NCI-H1436 (cell line): ENCODE measurements at regions not wholly inside any gene's neighbourhood (a gene's known extent, or its start where the extent isn't known, plus 50 kb on each side); places are given as distances from the start of the nearest gene placed in this dataset.

ENCODE experiments used
- DNase-seq: peaks from one replicate; lab custom pipeline; 2025; lab: John Stamatoyannopoulos, UW

DNA sequence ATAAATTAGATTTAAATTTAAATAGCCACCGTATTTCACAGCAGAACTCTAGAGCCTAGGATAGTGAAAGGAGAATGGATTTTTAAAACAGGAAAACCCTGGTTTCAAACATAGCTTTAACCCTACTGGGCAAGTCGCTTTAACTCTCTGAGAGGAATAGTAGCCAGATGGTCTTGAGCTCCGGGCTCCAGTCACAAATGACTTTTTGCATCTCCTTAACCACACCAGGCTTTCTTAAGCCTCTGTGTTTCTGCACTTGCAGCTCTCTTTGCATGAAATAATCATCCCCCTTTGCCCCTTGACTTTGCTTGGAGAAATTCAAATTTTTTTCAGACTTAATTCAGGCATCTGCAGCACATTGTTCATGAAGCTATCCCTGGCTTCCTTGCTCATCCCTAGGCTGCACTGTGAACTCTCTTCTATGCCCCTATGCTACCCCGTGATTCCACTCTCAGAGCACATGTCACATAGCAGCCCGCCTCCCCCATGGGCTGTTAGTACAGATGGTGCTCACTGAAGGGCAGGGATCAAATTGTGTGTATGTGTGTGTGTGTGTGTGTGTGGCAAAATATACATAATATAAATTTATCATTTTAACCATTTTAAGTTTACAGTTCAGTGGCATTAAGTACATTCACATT is 68.8 kb upstream of the DAB1 start:
- no peak for DNase-seq

DNA sequence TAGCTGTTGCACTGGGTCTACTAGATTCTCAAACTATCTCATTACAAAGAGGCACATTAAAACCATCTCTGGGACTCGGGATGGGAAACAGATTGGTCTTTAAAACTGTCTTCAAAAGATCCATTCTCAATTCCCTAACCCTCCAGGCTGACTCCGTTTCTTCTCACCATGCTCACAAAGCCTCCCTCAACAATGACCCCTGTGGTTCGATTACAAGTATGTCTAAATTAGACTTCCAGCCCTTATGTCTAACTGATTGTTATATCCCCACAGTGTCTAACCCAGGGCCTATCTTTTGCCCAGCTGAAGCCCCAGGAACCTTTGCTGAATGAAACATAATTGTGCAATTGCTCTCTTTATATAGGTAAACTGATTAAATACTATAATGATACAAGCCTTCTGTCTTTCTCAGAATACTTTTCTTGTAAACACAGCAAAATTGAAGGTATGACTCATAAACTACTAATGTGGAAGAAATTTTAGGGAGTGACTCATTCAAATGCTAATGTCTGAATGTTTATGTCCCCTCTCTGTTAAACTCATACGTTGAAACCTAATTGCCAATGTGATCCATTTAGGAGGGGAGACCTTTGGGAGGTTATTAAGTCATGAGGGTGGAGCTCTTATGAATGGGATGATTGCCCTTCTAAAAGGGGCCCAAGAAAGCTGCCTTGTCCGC is 65.6 kb upstream of the DAB1 start:
- peak; percentile 68 for DNase-seq

DNA sequence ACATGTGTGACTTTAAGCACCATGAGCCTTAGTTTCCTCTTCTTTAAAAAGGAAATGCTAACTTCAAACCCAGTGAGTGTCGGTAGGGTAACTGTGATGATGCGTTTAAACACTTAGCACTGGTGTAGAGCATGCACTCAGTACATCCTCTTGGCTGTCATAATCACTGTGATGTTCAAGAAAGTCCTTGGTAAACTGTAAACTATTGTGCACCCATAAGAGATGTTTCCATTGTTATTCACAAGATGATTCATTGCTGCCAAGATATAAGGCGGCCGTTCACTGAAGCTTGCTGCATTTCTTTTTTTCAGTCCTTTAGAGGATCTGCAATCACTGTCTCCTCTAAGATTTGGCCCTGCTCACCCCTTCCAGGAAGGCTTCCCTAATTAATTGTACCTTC is 61.8 kb upstream of the DAB1 start:
- no peak for DNase-seq

DNA sequence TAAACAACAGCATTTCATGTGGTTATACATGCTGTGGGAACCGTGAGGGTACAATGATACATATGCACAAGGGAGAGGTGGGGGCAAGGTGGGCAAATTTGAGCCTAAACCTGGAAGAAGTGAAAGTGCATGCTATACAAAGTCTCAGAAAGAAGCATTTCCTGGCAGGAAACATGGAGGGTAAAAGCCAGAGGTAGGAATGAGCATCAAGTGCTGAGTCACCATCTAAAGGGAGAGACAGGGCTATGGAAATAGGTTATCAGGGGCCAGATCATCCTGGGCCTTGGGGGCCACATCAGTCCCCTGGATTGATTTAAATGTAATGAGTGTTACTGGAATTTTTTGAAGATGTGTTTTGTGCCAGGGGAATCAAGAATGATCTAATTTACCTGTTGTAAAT is 60.1 kb upstream of the DAB1 start:
- DNase-seq, result no peak

DNA sequence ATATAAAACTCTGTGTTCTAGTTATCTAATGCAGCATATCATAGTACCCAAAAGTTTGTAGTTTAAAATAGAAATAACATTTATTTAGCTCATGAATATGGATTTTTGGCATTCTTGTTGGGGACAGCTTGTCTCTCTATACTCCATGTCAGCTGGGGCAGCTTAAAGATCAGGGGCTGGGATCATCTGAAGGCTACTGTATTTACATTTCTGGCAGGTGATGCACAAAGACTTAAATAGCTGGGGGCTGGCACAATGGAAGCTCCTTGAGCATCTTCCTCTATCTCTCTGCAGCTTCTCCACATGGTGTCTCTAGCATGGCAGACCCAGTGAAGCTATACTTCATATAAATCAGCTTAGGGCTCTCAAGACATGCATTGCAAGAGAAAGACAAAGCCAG is 55.6 kb upstream of the DAB1 start:
- no peak for DNase-seq

DNA sequence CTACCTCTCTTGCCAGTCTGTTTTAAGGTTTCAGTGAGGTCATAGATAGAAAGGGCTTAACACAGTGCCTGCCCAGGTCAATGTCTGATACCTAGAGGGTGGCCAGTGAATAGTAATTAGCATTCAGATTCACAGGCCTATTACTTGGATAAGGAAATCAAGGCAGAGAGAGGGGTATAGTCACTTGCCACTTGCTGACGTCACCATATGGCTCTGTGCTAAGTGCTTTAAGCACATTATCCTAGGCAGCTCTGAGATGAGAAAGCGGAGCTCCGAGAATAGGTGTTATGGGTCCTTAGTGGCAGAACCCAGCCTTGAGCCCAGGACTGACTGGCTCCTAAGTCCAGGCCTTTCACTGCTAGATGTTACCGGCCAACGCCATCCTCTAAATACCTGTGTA is 51.5 kb upstream of the DAB1 start:
- no peak for DNase-seq

DNA sequence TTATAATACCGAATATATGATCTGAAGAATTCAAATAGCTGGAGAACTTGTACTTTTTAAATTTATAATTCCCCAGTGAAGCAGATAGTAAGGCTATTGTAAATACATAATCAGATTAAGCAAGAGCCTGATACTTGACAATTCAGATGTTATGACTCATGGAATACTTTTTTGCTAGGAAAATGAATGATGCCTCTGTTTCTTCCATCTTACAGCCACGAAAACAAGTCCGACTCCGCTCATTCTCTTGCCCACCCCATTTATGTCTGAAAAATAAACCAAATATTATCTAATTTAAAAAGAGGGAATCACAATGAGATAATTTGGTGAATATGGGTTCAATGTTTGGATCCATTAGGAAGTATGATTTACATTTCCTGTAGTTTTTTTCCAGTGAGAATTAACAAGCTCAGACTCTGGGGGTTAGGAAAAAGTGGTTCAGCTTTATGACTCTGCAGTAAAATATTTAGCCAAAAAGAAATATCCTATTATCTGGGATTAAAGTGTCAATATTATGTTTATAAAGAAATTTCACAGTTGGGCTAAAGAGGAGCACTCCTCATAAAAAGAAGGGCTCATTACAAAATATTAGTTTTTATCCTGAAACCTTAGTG is 50.4 kb upstream of the DAB1 start:
- no peak for DNase-seq
